HepG2 (cell line): ENCODE measurements at regions not wholly inside any gene's neighbourhood (a gene's known extent, or its start where the extent isn't known, plus 50 kb on each side); places are given as distances from the start of the nearest gene placed in this dataset.
A peak's percentile ranks its signal among the peaks of the same experiment; 100 is the strongest.

ENCODE experiments used
- ATAC-seq: fragments of 200-7000 bp; cut with Tn5 transposase; 3 replicates; pipeline ENCODE4 v1.9.1; 2020; ENCODE audit warnings: mild to moderate bottlenecking, moderate library complexity
- BruUV-seq: library from RNA; stranded (reverse); fragments of 400-500 nt; replicated peaks from 2 replicates; lab custom pipeline; 2021; lab: Mats Ljungman, UMichigan
- CTCF ChIA-PET: fragments of 300-600 bp; formaldehyde crosslinking; extraction: SDS; loops from one replicate; lab custom pipeline; 2021; ENCODE audit warnings: low total read pairs, inconsistent platforms, low intra/inter-chr PET ratio; lab: Yijun Ruan, JAX
- POLR2A ChIA-PET: fragments of 350-600 bp; sonication (Branson Sonifier 250); formaldehyde crosslinking; loops from one replicate; lab custom pipeline; 2020; ENCODE audit warnings: antibody characterized with exemption, inconsistent platforms; lab: Yijun Ruan, JAX
- DNase-seq: peaks from one replicate; pipeline ENCODE4 v3.0.0-alpha.2; 2015; ENCODE audit warnings: low spot score
- FAIRE-seq: peaks from 3 replicates; lab custom pipeline; 2011; peaks lifted over from hg19 to GRCh38; lab: Jason Lieb, UNC
- H2AFZ ChIP-seq: one replicate; pipeline ENCODE4 v1.6.1; 2011; ENCODE audit warnings: low read length, inconsistent platforms
- H3K27ac ChIP-seq: fragments of 300-600 bp; 3 replicates; pipeline ENCODE4 v1.8.0; 2011; ENCODE audit warnings: mixed run types, mild to moderate bottlenecking, mixed read lengths, low read length, inconsistent platforms; ENCODE audit not compliant: insufficient read depth; ENCODE audit errors: extremely low read length
- H3K27me3 ChIP-seq, 2 experiments: fragments of 200-600 bp in 1 of 2; 2 replicates in 1 of 2; 3 replicates in 1 of 2; pipeline versions ENCODE4 v1.6.0 to v1.8.0; 2011; ENCODE audit warnings: low read length in 2 of 2, mild to moderate bottlenecking in 2 of 2, moderate library complexity in 2 of 2, inconsistent platforms in 1 of 2; ENCODE audit not compliant: insufficient read depth in 2 of 2, control insufficient read depth in 1 of 2
- H3K36me3 ChIP-seq, 2 experiments: fragments of 200-600 bp in 1 of 2; replicated peaks in 1 of 2; 2 replicates in 1 of 2; 3 replicates in 1 of 2; pipeline versions ENCODE4 v1.5.1 to v1.8.0; 2011; ENCODE audit warnings: low read length in 2 of 2, inconsistent platforms in 1 of 2; ENCODE audit not compliant: insufficient read depth in 2 of 2, control insufficient read depth in 1 of 2
- H3K4me1 ChIP-seq: 2 replicates; pipeline ENCODE4 v1.5.1; 2012; ENCODE audit warnings: low read length, inconsistent platforms; ENCODE audit not compliant: insufficient read depth
- H3K4me2 ChIP-seq: 2 replicates; pipeline ENCODE4 v1.6.0; 2011; ENCODE audit warnings: low read depth, low read length, inconsistent platforms
- H3K4me3 ChIP-seq, 3 experiments: fragments of 200-600 bp in 1 of 3; sonication (generic), shearing (Covaris generic) in 1 of 3; replicated peaks in 1 of 3; 2 replicates each; pipeline ENCODE4 v1.5.1; 2011 to 2016; ENCODE audit warnings: low read length in 3 of 3, inconsistent platforms in 2 of 3, low read depth in 2 of 3, mild to moderate bottlenecking in 2 of 3, control low read depth in 1 of 3, mixed read lengths in 1 of 3; ENCODE audit not compliant: insufficient read depth in 1 of 3
- H3K79me2 ChIP-seq: one replicate; pipeline ENCODE4 v1.6.1; 2011; ENCODE audit warnings: low read length, inconsistent platforms; ENCODE audit not compliant: insufficient read depth
- H3K9ac ChIP-seq: 2 replicates; pipeline ENCODE4 v1.6.0; 2011; ENCODE audit warnings: mild to moderate bottlenecking, low read depth, low read length, inconsistent platforms; ENCODE audit not compliant: insufficient read depth
- H3K9me3 ChIP-seq: 2 replicates; pipeline ENCODE4 v1.5.1; 2012; ENCODE audit warnings: mild to moderate bottlenecking, low read length
- H4K20me1 ChIP-seq: 2 replicates; pipeline ENCODE4 v1.6.0; 2011; ENCODE audit warnings: inconsistent platforms, mild to moderate bottlenecking, low read length, moderate library complexity; ENCODE audit not compliant: insufficient read depth
- BATF2 ChIP-seq: sonication (generic); formaldehyde crosslinking; IDR thresholded peaks from 2 replicates; pipeline ENCODE4 v1.8.0; 2022; ENCODE audit warnings: mild to moderate bottlenecking, missing genetic modification reagents, moderate library complexity
- FIP1L1 ChIP-seq: fragments of 200-400 bp; formaldehyde crosslinking; IDR thresholded peaks from 2 replicates; pipeline ENCODE4 v1.6.1; 2018; ENCODE audit warnings: low read depth, mild to moderate bottlenecking, low read length, moderate library complexity, borderline replicate concordance; ENCODE audit not compliant: insufficient read depth
- FLYWCH1 ChIP-seq: sonication (generic); formaldehyde crosslinking; IDR thresholded peaks from 2 replicates; pipeline ENCODE4 v1.8.1; 2023; ENCODE audit warnings: mild to moderate bottlenecking, missing genetic modification reagents
- NBN ChIP-seq: fragments of 450-650 bp; conservative IDR thresholded peaks from 2 replicates; pipeline ENCODE4 v1.6.1; 2017
- ZNF792 ChIP-seq: IDR thresholded peaks from 2 replicates; pipeline ENCODE4 v1.6.1; 2016
- WGBS: methylation state at CpG from one replicate; pipeline ENCODE4 v1.1.6; 2017; ENCODE audit warnings: low lambda C conversion rate; 5-methylcytosine and 5-hydroxymethylcytosine counted together
- in situ Hi-C: cut with HindIII; loops from 2 replicates; pipeline ENCODE4 v1.10.0; 2017; ENCODE audit warnings: low pct_unique_long_range_greater_than_20kb; ENCODE audit not compliant: extremely low pct_ligation_motif_present
- intact Hi-C: fragments of 100-400 bp; cut with micrococcal nuclease; formaldehyde crosslinking; loops from one replicate; pipeline ENCODE4 v1.10.0; 2022; ENCODE audit not compliant: unreplicated experiment
- TF ChIP-seq, protein P1 (sequence below): IDR thresholded peaks from 2 replicates; pipeline ENCODE4 v1.6.1; 2018; ENCODE audit warnings: missing genetic modification reagents
- TF ChIP-seq, protein P2 (sequence below): sonication (generic); formaldehyde crosslinking; IDR thresholded peaks from 2 replicates; pipeline ENCODE4 v1.9.0; 2022; ENCODE audit warnings: missing genetic modification reagents, mild to moderate bottlenecking, borderline replicate concordance

DNA sequence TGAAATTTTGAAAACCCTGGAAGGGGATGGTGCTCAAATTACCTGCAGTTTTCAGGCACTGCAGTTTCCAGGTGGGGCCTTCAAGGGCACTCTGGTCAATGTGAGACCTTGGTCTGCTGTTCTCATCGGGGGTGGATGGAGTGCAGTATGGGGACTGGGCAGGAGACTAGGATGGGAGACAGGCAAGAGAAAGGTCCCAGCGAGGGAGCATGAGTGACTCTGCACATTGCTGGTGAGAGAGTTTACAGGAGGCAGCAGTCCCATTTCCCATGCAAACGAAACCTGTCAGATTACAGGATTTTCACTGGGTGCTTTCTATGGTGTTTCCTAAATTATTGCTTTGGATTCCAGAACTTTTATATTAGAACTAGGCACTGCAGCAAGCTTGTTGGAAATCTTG, 73.5 kb upstream of the DTNBP1 start:
- ATAC-seq (peak; percentile 42; the same call in 2 of the 3 replicates), FAIRE-seq (no peak), DNase-seq (no peak)
- H3K4me3 ChIP-seq: no peak overlapping the region
- H3K27ac ChIP-seq: no peak overlapping the region
- H3K9ac ChIP-seq: no peak overlapping the region
- peaks cover 11% of the 10 kb centered on the region for H3K4me1 ChIP-seq
- no peak overlapping the region for H3K4me2 ChIP-seq
- BruUV-seq: no TSS peak
- TF ChIP-seq NBN (no peak), BATF2 (CRISPR knock-in tag) (no peak), FIP1L1 (no peak), FLYWCH1 (CRISPR knock-in tag) (no peak), ZNF792 (CRISPR knock-in tag) (no peak)
- TF ChIP-seq, protein P1, sequence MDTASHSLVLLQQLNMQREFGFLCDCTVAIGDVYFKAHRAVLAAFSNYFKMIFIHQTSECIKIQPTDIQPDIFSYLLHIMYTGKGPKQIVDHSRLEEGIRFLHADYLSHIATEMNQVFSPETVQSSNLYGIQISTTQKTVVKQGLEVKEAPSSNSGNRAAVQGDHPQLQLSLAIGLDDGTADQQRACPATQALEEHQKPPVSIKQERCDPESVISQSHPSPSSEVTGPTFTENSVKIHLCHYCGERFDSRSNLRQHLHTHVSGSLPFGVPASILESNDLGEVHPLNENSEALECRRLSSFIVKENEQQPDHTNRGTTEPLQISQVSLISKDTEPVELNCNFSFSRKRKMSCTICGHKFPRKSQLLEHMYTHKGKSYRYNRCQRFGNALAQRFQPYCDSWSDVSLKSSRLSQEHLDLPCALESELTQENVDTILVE (CRISPR knock-in tag): no peak
- TF ChIP-seq, protein P2, sequence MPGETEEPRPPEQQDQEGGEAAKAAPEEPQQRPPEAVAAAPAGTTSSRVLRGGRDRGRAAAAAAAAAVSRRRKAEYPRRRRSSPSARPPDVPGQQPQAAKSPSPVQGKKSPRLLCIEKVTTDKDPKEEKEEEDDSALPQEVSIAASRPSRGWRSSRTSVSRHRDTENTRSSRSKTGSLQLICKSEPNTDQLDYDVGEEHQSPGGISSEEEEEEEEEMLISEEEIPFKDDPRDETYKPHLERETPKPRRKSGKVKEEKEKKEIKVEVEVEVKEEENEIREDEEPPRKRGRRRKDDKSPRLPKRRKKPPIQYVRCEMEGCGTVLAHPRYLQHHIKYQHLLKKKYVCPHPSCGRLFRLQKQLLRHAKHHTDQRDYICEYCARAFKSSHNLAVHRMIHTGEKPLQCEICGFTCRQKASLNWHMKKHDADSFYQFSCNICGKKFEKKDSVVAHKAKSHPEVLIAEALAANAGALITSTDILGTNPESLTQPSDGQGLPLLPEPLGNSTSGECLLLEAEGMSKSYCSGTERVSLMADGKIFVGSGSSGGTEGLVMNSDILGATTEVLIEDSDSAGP (CRISPR knock-in tag): no peak
- POLR2A ChIA-PET: no interaction called here
- CTCF ChIA-PET: no interaction called here
- H4K20me1 ChIP-seq: no peaks in the 10 kb centered on the region
- peaks cover 0 to 10% of the 10 kb centered on the region in 2 experiments; a peak in 2 of 5 replicates for H3K27me3 ChIP-seq
- no peaks in the 10 kb centered on the region for H3K9me3 ChIP-seq
- 10% methylated on average over 3 of the region's 3 CpGs for WGBS
- H2AFZ ChIP-seq: no peak overlapping the region
- in situ Hi-C loops: no loop called here
- no peaks in the 10 kb centered on the region for H3K36me3 ChIP-seq
- intact Hi-C loops: no loop called here
- H3K79me2 ChIP-seq: no peaks in the 10 kb centered on the region
